ENCODE measurements at regions not wholly inside any gene's neighbourhood (a gene's known extent, or its start where the extent isn't known, plus 50 kb on each side); places are given as distances from the start of the nearest gene placed in this dataset.

GRCh38 chr19:20412846-20413245, 152.7 kb downstream of the ZNF737 start:
- no peaks in the 10 kb centered on the region for H3K27me3 ChIP-seq (ENCODE audit: control insufficient read depth in 2 of 2, insufficient read depth in 2 of 2, low read length in 2 of 2)
- H3K4me2 ChIP-seq (replicated peaks; ENCODE audit: extremely low read depth, low read length, poor library complexity, severe bottlenecking), result no peak overlapping the region
- no peaks in the 10 kb centered on the region for H3K4me1 ChIP-seq (ENCODE audit: control insufficient read depth in 1 of 2, insufficient read depth in 2 of 2, low read length in 2 of 2)
- no peaks in the 10 kb centered on the region for H3K4me1 Mint-ChIP-seq
- no peak overlapping the region for H3K27ac Mint-ChIP-seq
- no peak overlapping the region for H3K4me3 ChIP-seq (replicated peaks in 1 of 3; ENCODE audit: low read depth in 2 of 3, low read length in 3 of 3)
- peaks cover 33 to 38% of the 10 kb centered on the region in 2 donors for H3K9me3 ChIP-seq (replicated peaks in 1 of 2; ENCODE audit: control insufficient read depth in 1 of 2, insufficient read depth in 1 of 2, low read length in 2 of 2)
- DNase-seq, result no peak
- no peaks in the 10 kb centered on the region for H3K27me3 Mint-ChIP-seq (ENCODE audit: low read depth in 3 of 3)
- H4K20me1 ChIP-seq (ENCODE audit: insufficient read depth, low read length), result no peaks in the 10 kb centered on the region
- peaks cover 26 to 36% of the 10 kb centered on the region in 2 donors for H3K36me3 Mint-ChIP-seq
- no peak overlapping the region for H3K9ac ChIP-seq (ENCODE audit: insufficient read depth, low read length, poor library complexity, severe bottlenecking)
- H3K79me2 ChIP-seq (ENCODE audit: insufficient read depth, low read length), result no peaks in the 10 kb centered on the region
- no peak overlapping the region for H3K27ac ChIP-seq (ENCODE audit: low read depth in 1 of 2, low read length in 2 of 2)
- H2AFZ ChIP-seq (ENCODE audit: insufficient read depth, low read depth, low read length, poor library complexity, severe bottlenecking), result no peak overlapping the region
- H3K9me3 Mint-ChIP-seq, result peaks cover 17 to 60% (median 44%) of the 10 kb centered on the region in 7 donors
- intact Hi-C loops (cut with micrococcal nuclease), result no loop called here
- TF ChIP-seq, protein P1, sequence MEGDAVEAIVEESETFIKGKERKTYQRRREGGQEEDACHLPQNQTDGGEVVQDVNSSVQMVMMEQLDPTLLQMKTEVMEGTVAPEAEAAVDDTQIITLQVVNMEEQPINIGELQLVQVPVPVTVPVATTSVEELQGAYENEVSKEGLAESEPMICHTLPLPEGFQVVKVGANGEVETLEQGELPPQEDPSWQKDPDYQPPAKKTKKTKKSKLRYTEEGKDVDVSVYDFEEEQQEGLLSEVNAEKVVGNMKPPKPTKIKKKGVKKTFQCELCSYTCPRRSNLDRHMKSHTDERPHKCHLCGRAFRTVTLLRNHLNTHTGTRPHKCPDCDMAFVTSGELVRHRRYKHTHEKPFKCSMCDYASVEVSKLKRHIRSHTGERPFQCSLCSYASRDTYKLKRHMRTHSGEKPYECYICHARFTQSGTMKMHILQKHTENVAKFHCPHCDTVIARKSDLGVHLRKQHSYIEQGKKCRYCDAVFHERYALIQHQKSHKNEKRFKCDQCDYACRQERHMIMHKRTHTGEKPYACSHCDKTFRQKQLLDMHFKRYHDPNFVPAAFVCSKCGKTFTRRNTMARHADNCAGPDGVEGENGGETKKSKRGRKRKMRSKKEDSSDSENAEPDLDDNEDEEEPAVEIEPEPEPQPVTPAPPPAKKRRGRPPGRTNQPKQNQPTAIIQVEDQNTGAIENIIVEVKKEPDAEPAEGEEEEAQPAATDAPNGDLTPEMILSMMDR (IDR thresholded peaks at IDR 0.05), result no peak
- no peak overlapping the region for H3K4me3 Mint-ChIP-seq
- H3K36me3 ChIP-seq (replicated peaks in 1 of 2; ENCODE audit: control insufficient read depth in 1 of 2, insufficient read depth in 2 of 2, low read length in 2 of 2), result peaks cover 0 to 9% of the 10 kb centered on the region in 2 donors

- Histone ChIP-seq H3K9me3 (replicated peaks in 1 of 2; ENCODE audit: control insufficient read depth in 1 of 2, insufficient read depth in 1 of 2, low read length in 2 of 2) (peaks cover 48 to 76% of the 10 kb centered on the region in 2 donors), H3K27ac (ENCODE audit: low read depth in 1 of 2, low read length in 2 of 2) (no peak overlapping the region), H2AFZ (ENCODE audit: insufficient read depth, low read depth, low read length, poor library complexity, severe bottlenecking) (no peak overlapping the region), H3K79me2 (ENCODE audit: insufficient read depth, low read length) (no peaks in the 10 kb centered on the region), H3K9ac (ENCODE audit: insufficient read depth, low read length, poor library complexity, severe bottlenecking) (no peak overlapping the region), H4K20me1 (ENCODE audit: insufficient read depth, low read length) (no peaks in the 10 kb centered on the region), H3K4me3 (replicated peaks in 1 of 3; ENCODE audit: low read depth in 2 of 3, low read length in 3 of 3) (peak overlapping the region in 1 of 3 experiments; percentile 13), H3K36me3 (replicated peaks in 1 of 2; ENCODE audit: control insufficient read depth in 1 of 2, insufficient read depth in 2 of 2, low read length in 2 of 2) (peaks cover 2 to 11% of the 10 kb centered on the region in 2 donors), H3K4me2 (replicated peaks; ENCODE audit: extremely low read depth, low read length, poor library complexity, severe bottlenecking) (no peak overlapping the region), H3K27me3 (ENCODE audit: control insufficient read depth in 2 of 2, insufficient read depth in 2 of 2, low read length in 2 of 2) (no peaks in the 10 kb centered on the region), H3K4me1 (ENCODE audit: control insufficient read depth in 1 of 2, insufficient read depth in 2 of 2, low read length in 2 of 2) (no peaks in the 10 kb centered on the region)
- H3K27me3 Mint-ChIP-seq (ENCODE audit: low read depth in 3 of 3), result no peaks in the 10 kb centered on the region
- no peaks in the 10 kb centered on the region for H3K4me1 Mint-ChIP-seq
- H3K36me3 Mint-ChIP-seq, result peaks cover 1 to 6% of the 10 kb centered on the region in 2 donors
- intact Hi-C loops (cut with micrococcal nuclease), result no loop called here
- H3K27ac Mint-ChIP-seq, result no peak overlapping the region
- peaks cover 33 to 75% (median 59%) of the 10 kb centered on the region in 7 donors for H3K9me3 Mint-ChIP-seq
- TF ChIP-seq, protein P1 (IDR thresholded peaks at IDR 0.05), result no peak
- DNase-seq, result no peak
- no peak overlapping the region for H3K4me3 Mint-ChIP-seq
Observed at GRCh38 chr19:20397292-20397691, 168.3 kb downstream of the ZNF737 start.

All from CD14-positive monocyte (primary cell).